Nephron (organoid): ENCODE measurements at regions not wholly inside any gene's neighbourhood (a gene's known extent, or its start where the extent isn't known, plus 50 kb on each side); places are given as distances from the start of the nearest gene placed in this dataset.
"Not testable (repeated sequence)": the region's sequence is repeated elsewhere in the genome, so short reads cannot be mapped to it uniquely, and the experiment has no call there.

ENCODE experiments used
- H3K27ac Mint-ChIP-seq, 3 experiments: 2 replicates each; pipeline ENCODE4 v1.8.0; 2020; ENCODE audit warnings: mixed read lengths in 3 of 3, mild to moderate bottlenecking in 2 of 3, moderate library complexity in 1 of 3
- H3K27me3 Mint-ChIP-seq: 2 replicates; pipeline ENCODE4 v1.8.0; 2021; ENCODE audit warnings: low read depth, mild to moderate bottlenecking, moderate library complexity, mixed read lengths
- H3K36me3 Mint-ChIP-seq: 2 replicates; pipeline ENCODE4 v1.8.0; 2020; ENCODE audit warnings: low read depth, mixed read lengths
- H3K4me1 Mint-ChIP-seq: 2 replicates; pipeline ENCODE4 v1.8.0; 2020; ENCODE audit warnings: mixed read lengths
- H3K4me3 Mint-ChIP-seq, 3 experiments: 2 replicates each; pipeline ENCODE4 v1.8.0; 2020; ENCODE audit warnings: mild to moderate bottlenecking in 3 of 3, mixed read lengths in 3 of 3, moderate library complexity in 2 of 3
- H3K9me3 Mint-ChIP-seq: 2 replicates; pipeline ENCODE4 v1.8.0; 2020; ENCODE audit warnings: mixed read lengths
- CTCF ChIP-seq, 3 experiments: fragments of 200-600 bp; sonication (generic); IDR thresholded peaks; one replicate each; pipeline ENCODE4 v1.5.0; 2021; ENCODE audit warnings: antibody characterized with exemption in 3 of 3; ENCODE audit not compliant: unreplicated experiment in 3 of 3

- no peak overlapping the region for H3K27ac Mint-ChIP-seq
- peaks cover 6% of the 10 kb centered on the region for H3K4me1 Mint-ChIP-seq
- peaks cover 16% of the 10 kb centered on the region for H3K36me3 Mint-ChIP-seq
- no peak for TF ChIP-seq CTCF (IDR thresholded peaks at IDR 0.05; ENCODE audit: unreplicated experiment in 3 of 3)
- H3K27me3 Mint-ChIP-seq: peaks cover 18% of the 10 kb centered on the region
- H3K9me3 Mint-ChIP-seq: peaks cover 21% of the 10 kb centered on the region
- no peak overlapping the region for H3K4me3 Mint-ChIP-seq
Observed at GRCh38 chr2:5021136-5021535, 671.0 kb upstream of the SOX11 start.

- peaks cover 6% of the 10 kb centered on the region for H3K4me1 Mint-ChIP-seq
- peaks cover 18% of the 10 kb centered on the region for H3K27me3 Mint-ChIP-seq
- H3K4me3 Mint-ChIP-seq: no peak overlapping the region
- peaks cover 21% of the 10 kb centered on the region for H3K9me3 Mint-ChIP-seq
- H3K27ac Mint-ChIP-seq: no peak overlapping the region
- TF ChIP-seq CTCF (IDR thresholded peaks at IDR 0.05; ENCODE audit: unreplicated experiment in 3 of 3): no peak
- H3K36me3 Mint-ChIP-seq: peaks cover 16% of the 10 kb centered on the region
Observed at GRCh38 chr2:5022061-5022460, 670.1 kb upstream of the SOX11 start.

DNA sequence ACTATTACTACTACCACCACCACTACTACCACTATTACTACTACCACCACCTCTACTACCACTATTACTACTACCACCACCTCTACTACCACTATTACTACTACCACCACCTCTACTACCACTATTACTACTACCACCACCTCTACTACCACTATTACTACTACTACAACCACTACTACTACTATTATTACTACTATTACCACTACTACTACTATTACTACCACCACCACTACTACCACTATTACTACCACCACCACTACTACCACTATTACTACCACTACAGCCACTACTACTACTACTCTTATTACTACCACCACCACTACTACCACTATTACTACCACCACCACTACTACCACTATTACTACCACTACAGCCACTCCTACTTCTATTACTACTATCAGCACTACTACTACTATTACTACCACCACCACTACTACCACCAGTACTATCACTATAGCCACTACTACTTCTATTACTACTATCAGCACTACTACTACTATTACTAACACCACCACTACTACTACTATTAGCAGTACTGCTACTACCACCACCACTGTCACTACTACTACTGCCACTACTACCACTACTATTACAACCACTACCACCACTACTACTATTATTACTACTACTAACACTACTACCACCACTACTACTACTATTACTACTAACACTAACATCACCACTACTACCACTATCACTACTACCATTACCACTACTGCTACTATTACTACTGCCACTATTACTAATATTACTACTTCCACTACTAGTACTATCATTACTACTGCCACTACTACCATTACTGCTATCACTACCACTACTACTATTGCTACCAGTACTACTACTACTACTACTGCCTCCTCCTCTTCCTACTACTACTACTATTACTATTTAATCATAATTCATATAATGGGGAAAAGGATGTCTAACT, 669.2 kb upstream of the SOX11 start:
- H3K4me3 Mint-ChIP-seq: peak overlapping the region in 2 of 3 experiments; percentile 37
- peaks cover 21% of the 10 kb centered on the region for H3K9me3 Mint-ChIP-seq
- peaks cover 18% of the 10 kb centered on the region for H3K27me3 Mint-ChIP-seq
- H3K36me3 Mint-ChIP-seq: peaks cover 16% of the 10 kb centered on the region
- H3K27ac Mint-ChIP-seq: peak overlapping the region in 1 of 3 experiments; percentile 10
- not testable (repeated sequence) for H3K4me1 Mint-ChIP-seq

- no peak for TF ChIP-seq CTCF (IDR thresholded peaks at IDR 0.05; ENCODE audit: unreplicated experiment in 3 of 3)
- peaks cover 21% of the 10 kb centered on the region for H3K9me3 Mint-ChIP-seq
- peaks cover 6% of the 10 kb centered on the region for H3K4me1 Mint-ChIP-seq
- H3K27me3 Mint-ChIP-seq: peaks cover 12% of the 10 kb centered on the region
- no peak overlapping the region for H3K27ac Mint-ChIP-seq
- H3K4me3 Mint-ChIP-seq: no peak overlapping the region
- peaks cover 16% of the 10 kb centered on the region for H3K36me3 Mint-ChIP-seq
Observed at GRCh38 chr2:5026571-5027234, 665.5 kb upstream of the SOX11 start.

GRCh38 chr2:5035057-5035488, 657.1 kb upstream of the SOX11 start:
- Mint-ChIP-seq H3K4me3 (no peak overlapping the region), H3K27me3 (no peaks in the 10 kb centered on the region), H3K4me1 (peaks cover 4% of the 10 kb centered on the region), H3K27ac (no peak overlapping the region), H3K9me3 (no peaks in the 10 kb centered on the region), H3K36me3 (no peaks in the 10 kb centered on the region)
- TF ChIP-seq CTCF (IDR thresholded peaks at IDR 0.05; ENCODE audit: unreplicated experiment in 3 of 3): no peak

GRCh38 chr2:5036256-5036655, 655.9 kb upstream of the SOX11 start:
- Mint-ChIP-seq H3K9me3 (no peaks in the 10 kb centered on the region), H3K27me3 (no peaks in the 10 kb centered on the region)

More at GRCh38 chr2:5036256-5036655, 655.9 kb upstream of the SOX11 start:
- Mint-ChIP-seq H3K36me3 (no peaks in the 10 kb centered on the region), H3K4me3 (no peak overlapping the region), H3K27ac (no peak overlapping the region), H3K4me1 (peaks cover 4% of the 10 kb centered on the region)
- TF ChIP-seq CTCF (IDR thresholded peaks at IDR 0.05; ENCODE audit: unreplicated experiment in 3 of 3): no peak
